NCI-H2171 treated with DMSO at 0.1 percent for 48 hours (cell line): ENCODE measurements at regions not wholly inside any gene's neighbourhood (a gene's known extent, or its start where the extent isn't known, plus 50 kb on each side); places are given as distances from the start of the nearest gene placed in this dataset.
"Not testable (repeated sequence)": the region's sequence is repeated elsewhere in the genome, so short reads cannot be mapped to it uniquely, and the experiment has no call there.

ENCODE experiments used
- DNase-seq: peaks from one replicate; lab custom pipeline; 2025; lab: John Stamatoyannopoulos, UW

- DNase-seq: no peak
Observed at GRCh38 chrX:74180716-74181115, 123.3 kb upstream of the ZCCHC13 start.

DNA sequence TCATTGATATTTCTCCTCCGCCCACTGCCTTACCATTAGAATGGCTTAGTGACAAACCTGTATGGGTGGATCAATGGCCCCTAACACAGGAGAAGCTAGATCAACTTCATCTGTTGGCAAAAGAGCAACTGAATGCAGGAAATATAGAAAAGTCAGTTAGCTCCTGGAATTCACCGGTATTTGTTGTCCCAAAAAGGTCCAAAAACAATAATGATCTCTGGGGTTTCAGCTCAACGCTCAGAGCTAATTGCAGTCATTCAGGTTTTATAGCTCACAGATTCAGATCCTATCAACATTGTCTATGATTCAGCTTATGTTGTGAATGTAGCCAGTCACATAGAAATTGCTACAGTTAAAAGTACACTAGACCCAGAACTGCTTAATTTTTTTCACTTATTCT is 124.0 kb upstream of the ZCCHC13 start:
- DNase-seq: no peak

DNA sequence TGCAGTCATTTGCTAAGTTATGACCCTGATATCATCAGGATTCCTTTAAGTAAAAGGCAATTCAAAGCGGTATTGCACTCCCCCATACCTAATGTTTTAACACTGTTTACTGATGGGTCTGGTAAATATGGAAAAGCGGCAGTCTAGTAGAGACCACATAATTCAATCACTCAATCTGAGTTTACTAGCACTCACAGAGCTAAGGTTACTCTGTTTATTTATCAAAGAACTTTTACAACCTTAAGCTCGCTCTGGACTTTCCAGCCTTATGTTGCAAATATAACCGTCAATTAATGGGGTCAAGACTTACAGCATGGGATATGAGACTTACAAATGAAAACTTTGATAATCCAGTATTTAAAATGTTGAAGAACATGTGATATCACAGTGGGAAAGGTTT is 124.5 kb upstream of the ZCCHC13 start:
- no peak for DNase-seq

GRCh38 chrX:74179071-74179470 is 124.9 kb upstream of the ZCCHC13 start:
- no peak for DNase-seq

- no peak for DNase-seq
Observed at GRCh38 chrX:74178536-74178935, 125.4 kb upstream of the ZCCHC13 start.

DNA sequence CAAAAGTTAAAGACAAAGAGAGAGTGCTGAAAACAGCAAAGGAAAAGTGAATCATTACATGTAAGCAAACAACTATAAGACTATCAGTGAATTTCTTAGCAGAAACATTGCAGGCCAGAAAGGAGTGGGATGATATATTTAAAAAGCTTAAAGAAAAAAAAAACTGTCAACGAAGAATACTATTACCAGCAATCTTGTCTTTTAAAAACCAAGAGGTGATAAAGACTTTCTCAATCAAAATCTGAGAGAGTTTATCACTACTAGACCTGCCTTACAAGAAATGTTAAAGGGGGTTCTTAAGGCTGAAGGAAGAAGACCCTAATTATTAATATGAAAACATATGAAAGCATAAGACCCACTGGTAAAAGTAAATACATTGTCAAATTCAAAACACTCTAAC is 132.5 kb upstream of the ZCCHC13 start:
- DNase-seq: no peak

DNA sequence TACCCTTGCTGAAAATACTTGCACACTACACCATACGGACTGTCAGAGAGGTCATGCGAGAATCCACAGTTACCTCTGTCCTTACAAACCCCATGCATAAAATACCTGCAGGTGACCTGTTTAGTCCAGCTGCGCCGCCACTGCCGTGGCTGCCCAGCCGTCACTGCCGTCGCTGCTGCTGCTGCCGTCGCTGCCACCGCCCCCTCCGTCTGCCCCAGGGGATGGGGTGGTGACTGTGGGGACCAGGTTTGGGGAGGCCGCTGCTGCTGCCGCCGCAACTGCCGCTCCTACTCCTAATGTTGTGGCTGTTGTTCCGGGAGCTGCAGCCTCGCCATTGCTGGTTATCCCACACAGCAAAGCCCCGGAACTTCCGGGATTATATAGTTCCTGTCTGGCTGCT is 141.8 kb upstream of the ZCCHC13 start:
- no peak for DNase-seq

DNA sequence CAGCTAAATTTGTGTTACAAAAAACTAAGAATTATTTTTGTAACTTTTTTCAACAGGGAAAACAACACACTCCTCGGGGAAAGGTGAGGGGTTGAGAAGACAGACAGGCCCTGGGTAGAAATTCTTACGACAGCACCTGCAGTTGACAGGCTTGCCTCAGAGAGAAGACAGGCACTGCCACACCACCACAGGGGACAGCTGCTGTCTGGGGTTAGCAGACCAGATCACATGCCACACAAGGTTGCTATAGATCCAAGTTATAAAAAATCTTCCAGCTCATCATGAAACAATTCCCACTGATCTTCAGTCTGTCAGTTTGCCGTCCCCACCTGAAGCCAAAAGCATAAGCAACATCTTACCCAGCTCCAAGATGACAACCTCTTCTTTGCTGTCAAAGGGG is 143.2 kb upstream of the ZCCHC13 start:
- DNase-seq: no peak

GRCh38 chrX:74160358-74160757 is 143.6 kb upstream of the ZCCHC13 start:
- DNase-seq: no peak

GRCh38 chrX:74147439-74147838 is 156.5 kb upstream of the ZCCHC13 start:
- DNase-seq: no peak

GRCh38 chrX:74138943-74139342 is 165.0 kb upstream of the ZCCHC13 start:
- DNase-seq: no peak

DNA sequence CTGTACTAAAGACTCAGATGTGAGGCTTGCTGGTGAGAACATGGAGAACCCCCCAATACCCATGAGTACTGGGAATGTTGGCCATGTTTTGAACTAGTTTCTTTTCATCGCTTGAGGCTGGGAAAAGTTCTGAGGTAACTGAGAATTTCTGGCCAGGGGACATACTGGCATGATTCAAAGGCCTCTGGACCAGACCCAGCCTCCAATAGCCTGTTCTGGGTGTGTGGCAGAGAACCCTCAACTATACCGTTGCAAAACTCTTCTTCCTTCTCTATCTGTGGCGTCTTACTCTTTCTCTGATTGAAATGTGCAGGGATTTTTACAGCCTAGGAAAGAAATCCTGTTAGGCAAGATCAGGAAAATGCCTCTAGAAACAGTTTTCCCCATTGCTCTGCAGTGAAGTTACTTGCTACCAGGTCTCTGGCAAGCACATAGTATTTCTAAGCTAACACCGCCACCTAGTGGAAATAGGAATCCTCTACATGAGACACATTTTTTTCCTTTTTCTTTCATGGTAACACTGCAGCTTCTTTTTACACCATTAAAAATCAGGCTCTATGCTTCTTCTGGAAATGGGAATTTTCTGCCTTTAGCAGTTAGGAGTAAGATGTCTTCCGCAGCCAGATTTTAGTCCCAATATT is 170.7 kb upstream of the ZCCHC13 start:
- peak; percentile 46 for DNase-seq

GRCh38 chrX:74132280-74132679 is 171.7 kb upstream of the ZCCHC13 start:
- no peak for DNase-seq

DNA sequence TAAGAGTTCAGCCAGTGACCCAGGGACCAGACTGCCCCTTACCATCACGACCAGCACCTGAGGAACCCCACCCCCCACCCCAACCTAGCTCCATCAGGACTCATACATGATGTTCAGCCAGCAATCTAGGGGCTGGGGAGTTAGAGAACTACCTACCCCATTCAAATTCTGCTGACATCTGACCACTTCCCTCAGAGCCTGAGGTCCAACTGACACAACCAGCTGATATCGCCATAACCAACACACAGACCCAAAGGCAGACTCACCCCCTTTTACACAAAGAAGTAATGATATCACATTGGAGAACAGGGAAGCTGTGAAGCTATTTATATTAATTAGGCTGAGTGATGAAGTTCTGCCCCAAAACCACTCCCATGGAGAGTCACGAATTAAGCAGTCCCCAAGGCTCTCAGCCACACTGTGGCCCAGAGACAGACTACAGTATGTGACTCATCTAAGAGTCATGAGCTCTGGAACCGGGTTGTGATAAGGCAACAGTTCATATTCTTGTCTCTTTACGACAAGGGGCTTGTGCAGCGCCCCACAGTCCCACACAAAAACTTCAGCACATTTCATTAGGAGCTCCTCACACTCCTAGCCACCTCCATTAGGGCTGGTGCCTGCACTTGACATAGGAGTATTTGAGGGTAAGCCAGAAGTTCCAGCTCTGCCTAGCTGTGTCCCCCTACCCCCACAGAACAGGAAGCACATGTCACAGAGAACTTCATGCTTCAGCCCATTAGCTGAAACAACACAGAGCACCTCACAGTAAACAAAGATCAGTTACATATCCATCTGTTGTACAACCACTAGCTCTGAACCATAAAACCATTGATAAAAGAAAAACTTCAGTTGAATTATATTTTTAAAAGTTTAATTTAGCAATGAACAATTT is 184.7 kb upstream of the ZCCHC13 start:
- peak; percentile 68 for DNase-seq

GRCh38 chrX:74117962-74118902 is 185.7 kb upstream of the ZCCHC13 start:
- no peak for DNase-seq

- no peak for DNase-seq
Observed at GRCh38 chrX:74111245-74111644, 192.7 kb upstream of the ZCCHC13 start.

- DNase-seq: no peak
Observed at GRCh38 chrX:74107666-74108065, 196.3 kb upstream of the ZCCHC13 start.

- no peak for DNase-seq
Observed at GRCh38 chrX:74104356-74105015, 199.5 kb upstream of the ZCCHC13 start.

DNA sequence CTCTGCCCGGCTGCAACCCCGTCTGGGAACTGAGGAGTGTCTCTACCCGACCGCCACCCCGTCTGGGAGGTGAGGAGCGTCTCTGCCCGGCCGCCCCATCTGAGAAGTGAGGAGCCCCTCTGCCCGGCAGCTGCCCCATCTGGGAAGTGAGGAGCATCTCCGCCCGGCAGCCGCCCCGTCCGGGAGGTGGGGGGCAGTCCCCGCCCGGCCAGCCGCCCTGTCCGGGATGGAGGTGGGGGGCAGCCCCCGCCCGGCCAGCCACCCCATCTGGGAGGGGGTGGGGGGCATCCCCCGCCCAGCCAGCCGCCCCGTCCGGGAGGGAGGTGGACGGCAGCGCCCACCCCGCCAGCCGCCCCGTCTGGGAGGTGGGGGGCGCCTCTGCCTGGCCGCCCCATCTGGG is 205.6 kb upstream of the ZCCHC13 start:
- not testable (repeated sequence) for DNase-seq

- DNase-seq: no peak
Observed at GRCh38 chrX:74090049-74090448, 213.9 kb upstream of the ZCCHC13 start.

DNA sequence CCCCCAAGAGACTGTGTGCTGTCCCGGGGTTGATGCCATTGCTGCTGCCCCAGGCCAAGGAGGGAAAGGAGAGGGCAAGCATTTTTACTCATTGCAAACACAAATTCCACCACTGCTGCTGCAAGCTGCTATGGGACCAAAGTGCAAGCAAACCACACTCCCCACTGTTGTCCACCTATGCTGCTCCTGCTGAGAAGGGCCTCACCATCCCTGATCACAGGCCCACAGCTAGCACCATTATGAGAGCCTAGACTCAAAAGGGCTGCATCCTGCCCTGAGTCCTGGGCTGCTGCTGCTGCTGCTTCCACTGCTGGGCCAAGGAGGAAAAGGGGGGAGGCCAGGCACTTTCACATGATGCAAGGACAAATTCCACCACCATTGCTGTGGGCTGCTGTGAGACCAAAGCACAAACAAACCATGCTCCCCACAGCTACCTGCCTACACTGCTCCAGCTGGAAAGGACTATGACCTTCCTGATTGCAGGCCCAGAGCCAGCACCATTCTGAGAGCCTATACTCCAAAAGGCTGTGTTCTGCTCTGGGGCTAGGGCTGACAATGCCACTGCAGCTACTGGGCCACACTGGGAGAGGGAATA is 218.2 kb upstream of the ZCCHC13 start:
- no peak for DNase-seq
